ENCODE measurements at regions not wholly inside any gene's neighbourhood (a gene's known extent, or its start where the extent isn't known, plus 50 kb on each side); places are given as distances from the start of the nearest gene placed in this dataset.

DNA sequence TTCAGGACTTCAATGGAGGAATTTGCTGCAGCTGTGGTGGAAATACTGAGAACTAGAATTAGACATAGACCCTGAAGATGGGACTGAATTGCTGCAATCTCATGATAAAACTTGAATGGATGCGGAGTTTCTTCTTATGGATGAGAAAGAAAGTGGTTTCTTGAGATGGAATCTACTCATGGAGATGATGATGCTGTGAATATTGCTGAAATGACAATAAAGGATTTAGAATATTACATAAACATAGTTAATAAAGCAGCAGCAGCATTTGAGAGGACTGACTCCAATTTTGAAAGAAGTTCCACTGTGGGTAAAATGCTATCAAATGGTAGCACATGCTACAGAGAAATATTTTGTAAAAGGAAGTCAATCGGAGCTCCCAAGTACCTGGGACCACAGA, 264.6 kb downstream of the UBE3D start:
- no peak for TF ChIP-seq CEBPB (IDR thresholded peaks at IDR 0.05)
- TF ChIP-seq EGR1 (IDR thresholded peaks at IDR 0.05), result no peak
